GM21825 (cell line): ENCODE measurements at regions not wholly inside any gene's neighbourhood (a gene's known extent, or its start where the extent isn't known, plus 50 kb on each side); places are given as distances from the start of the nearest gene placed in this dataset.
"Not testable (repeated sequence)": the region's sequence is repeated elsewhere in the genome, so short reads cannot be mapped to it uniquely, and the experiment has no call there.

Experiments
- ATAC-seq: cut with Tn5 transposase; IDR thresholded peaks from one replicate; pipeline ENCODE4 v1.9.1; 2021; ENCODE audit warnings: mild to moderate bottlenecking, moderate library complexity; ENCODE audit not compliant: unreplicated experiment

GRCh38 chr9:129418451-129418850, 202.4 kb downstream of the C9orf50 start:
- ATAC-seq = no peak

DNA sequence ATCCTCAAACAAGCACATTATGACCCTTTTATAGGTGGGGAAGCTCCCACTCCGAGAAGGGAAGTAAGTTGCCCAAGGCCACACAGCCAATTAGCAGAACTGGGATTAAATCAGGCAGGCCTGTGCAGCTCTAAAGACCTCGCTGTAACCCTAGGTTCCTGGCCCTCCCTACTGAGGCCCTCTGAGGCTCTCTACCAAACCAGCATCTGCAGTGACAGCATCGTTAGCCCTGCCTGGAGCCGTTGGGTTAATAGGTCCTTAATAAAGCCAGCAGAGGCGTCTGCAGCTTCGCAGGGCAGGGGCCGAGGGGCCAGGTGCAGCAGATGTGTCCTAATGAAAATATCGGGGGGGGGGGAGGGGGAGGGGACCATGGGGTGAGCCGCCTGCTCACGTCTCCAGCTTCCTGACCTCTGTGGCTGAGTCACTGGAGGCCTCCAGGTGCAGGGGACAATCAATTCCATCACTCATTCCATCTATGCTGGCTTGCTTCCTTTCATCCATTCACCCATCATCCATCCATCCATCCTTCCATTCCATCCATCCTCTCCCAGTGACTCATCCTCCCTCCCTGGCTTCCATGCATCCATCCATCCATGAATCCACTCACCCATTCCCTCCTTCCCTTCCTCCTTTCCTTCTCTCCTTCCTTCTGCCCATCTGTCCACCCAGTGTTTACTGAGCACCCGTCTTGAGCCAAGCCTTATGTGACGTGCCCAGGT, 203.9 kb downstream of the C9orf50 start:
- ATAC-seq = no peak

DNA sequence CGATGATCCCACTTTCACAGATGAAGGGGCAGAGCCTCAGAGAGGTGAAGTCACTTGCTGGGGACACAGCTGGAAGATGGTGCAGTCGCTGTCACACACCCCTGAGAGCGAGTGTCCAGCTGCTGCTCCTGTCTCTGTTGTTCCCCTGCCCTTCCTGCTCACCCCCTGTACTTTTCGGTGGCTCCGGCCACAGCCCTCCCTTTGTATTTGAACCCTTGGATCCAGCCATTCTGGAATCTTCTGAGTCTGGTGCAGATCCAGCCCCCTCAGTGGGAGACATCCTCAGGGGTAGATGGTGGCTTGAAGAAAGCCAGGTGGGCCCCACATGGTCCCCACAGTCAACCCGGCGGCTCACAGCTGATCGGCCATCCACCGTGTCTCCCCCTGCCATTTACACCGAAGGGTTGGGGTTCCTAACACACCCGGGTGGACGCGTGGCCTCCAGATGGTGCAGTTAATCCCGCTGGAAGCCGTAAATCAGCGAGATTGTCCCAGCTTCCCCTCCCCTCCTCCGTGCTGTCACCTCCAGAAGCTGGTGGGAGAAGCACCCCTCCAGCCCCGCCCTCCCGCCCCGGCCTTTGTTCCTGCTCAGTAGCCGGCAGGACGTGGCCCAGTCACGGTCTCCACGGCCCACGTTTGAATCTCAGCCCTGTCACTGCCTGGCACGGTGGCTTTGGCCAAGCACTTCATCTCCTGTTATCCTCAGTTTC, 204.8 kb downstream of the C9orf50 start:
- ATAC-seq = no peak

DNA sequence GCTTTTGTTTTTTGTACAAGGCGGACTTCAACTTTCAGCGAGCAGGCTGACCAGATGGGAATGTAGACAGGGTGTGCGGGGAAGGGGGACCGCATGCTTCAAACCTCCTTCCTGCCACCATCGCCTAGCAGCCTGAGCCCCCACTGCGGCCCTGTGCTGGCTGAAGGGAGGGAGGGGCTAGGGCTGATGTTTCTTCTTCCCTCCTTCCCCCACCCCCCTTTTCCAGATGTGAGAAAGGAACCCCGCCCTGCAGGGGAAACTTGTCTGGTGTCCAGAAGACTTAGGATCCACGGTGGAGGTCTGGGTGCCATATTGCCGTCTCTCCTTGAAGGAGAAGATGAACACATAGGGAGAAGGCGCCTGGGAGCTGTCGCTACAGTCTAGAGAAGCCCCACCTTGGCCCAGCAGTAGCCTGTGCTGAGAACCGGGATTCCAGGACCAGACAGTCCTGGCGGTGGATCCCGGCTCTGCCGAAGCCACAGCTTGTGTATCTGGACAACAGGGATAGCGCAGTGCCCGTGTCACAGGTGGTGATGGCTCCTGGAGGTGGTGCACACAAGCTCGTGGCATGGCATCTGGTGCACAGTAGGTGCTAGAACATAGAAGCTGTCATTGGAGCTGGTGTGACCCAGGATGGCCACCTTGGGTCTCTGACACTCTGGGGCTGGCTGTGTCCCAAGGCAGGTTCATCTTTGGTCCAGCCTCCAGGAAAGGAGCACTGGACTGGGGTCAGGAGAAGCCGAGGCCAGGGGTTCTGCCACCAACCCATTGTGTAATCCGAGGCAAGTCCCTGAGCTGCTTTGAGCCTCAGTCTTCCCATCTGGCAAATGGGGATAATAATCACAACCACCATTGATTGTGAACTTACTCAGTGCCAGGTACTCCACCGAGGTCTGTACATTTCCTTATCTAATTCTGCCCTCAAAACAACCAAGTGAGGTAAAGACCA, 205.6 kb downstream of the C9orf50 start:
- ATAC-seq = no peak

DNA sequence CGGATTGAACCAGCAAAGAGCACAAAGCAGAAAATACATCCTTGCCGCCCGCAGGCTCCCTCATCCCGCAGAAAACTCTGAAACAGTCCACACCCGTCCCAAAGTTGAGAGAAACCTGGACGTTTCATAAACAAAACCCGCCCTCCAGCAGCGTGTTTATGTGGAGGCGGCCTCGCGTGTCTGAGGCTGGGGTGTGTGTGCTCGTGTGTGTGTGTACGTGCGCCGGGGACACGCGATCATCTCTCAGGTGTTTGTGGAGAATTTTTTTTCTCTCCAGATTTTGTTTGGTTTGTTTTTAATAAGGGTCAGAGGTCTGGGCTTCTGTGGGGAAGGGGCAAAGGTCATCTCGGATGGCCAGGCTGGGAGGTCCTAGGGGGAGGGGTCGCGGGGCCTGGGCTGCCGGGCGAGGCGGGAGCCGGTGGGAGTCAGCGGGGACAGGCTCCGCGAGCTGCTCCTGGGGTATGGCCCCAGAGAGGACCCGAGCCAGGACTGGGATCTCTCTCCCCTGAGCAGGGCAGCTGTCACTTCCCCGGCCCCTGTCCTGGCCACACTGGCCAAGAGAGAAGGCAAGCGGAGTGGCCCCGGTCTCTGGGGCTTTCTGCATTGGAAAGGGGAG, 206.4 kb downstream of the C9orf50 start:
- ATAC-seq = no peak

DNA sequence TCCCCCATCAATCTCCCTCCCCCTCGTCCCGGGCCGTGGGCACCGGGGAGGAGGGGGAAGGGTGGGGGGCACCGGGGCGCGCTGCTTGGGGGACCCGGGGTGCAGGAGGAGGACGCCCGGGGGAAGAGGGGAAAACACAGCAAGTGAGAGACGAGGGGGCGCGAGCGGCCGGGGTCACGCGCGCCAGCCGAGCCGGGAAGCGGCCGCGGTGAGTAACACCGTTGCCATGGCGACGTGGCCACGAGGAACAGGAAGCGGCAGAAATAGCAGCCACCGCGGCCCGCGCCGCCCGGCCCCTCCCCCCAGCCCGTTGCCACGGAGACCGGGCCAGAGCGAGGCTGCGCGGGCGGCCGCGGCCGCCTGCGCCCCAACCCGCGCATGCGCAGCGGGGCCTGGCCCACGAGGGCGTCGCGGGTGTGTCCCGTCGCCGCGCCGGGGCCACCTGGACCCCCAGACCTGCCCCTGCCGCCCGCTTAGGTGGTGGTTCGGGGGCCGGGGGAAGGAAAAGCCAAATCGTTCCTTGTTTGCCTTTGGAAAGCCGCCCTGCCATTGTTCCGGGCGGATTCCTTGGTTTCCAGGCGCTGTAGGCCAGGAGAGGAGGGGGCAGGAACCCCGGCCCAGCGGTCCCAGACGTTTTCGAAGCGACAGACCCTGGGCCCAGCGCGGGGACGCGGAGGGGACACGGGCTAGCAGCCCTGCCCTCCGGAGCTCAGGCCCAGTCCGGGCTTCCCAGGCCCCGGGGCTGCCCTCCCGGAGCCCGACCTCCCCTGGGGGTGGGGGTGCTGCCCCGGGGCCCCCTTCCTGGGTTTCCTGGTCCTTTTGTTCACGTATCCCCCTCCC, 207.1 kb downstream of the C9orf50 start:
- peak; percentile 77 for ATAC-seq

DNA sequence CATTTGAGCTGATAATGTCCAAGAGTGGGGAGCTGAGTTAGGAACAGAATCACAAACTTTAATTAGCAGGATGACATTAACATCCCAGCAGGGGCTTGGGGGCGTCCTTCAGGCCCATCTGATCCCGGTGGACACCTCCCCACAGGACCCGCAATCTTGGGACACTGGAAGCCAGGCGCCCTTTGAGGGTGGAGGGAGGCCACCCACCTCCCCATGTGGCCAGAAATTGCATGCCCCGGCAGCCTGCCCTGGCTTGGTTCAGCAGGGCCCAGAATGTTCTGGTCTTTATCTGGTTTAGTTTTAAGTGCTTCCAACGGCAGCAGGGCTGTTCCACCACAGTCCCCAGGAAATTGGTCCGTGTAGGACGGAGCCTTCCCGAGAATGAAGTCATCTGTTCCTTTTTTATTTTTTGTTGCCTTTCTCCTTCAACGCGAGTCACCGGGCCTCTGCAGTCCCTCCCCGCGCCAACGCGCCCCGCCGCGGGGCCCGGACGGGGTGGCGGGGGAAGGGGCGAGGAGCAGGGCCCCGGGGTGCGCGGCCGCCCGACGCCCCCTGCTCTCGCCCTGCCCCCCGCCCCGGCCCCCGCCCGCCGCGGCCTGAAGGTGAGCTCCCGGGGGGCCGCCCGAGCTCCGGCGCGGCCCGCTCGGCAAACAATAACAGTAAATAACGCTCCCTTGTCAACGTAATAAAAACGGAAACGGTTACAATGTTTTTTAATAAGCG, 207.9 kb downstream of the C9orf50 start:
- ATAC-seq = peak; percentile 29

DNA sequence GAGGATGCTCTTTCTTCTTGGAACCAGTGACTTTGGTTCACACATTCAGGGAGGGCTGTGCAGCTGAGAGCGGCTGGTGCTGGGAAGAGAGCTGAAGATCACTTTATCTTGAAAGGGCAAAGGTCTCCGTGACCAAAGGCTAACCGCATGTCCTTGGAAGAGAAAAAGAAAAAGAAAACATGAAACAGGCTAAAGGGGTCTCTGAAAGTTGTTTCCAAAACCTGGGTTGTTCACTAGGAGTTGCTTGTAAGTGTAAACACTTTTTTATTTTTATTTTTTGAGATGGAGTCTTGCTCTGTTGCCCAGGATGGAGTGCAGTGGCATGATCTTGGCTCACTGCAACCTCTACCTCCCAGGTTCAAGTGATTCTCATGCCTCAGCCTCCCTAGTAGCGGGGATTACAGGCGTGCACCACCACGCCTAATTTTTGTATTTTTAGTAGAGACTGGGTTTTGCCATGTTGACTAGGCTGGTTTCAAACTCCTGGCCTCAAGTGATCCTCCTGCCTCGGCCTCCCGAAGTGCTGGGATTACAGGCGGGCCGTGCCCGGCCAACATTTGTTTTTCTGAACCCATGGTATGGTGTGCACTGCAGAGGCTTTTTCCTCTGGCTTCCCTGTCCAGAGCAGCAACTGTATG, 208.6 kb downstream of the C9orf50 start:
- ATAC-seq = not testable (repeated sequence)

DNA sequence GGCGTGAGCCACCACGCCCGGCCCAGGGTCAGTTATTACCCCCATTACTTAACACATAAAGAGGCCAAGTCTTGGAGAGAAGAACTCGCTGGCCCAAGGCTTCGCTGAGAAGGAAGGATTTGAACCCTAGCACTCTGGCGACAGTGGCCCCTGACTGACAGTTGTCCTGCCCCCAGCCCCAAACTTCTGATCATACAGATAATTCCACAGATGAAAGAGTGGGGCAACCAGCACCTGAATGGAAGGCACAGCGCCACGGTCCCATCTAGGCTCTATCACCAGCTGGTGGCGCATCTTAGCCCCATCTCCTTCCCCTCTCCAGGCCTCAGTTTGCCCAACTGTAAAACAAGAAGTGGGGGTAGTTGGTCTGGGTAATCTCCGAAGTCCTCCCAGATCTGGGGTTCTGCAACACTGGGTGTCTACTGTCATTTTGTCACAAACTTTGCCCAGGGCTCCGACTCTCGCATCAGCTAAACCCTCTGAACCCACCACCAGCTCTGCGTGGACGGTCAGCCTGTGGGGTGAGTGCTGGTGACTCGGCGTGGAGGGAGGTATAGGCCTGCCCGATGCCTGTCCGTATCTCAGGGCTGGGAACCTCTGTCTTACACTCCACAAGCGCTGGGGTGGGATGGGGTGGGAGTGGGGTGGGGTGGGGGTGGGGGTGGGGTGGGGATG, 209.3 kb downstream of the C9orf50 start:
- no peak for ATAC-seq

DNA sequence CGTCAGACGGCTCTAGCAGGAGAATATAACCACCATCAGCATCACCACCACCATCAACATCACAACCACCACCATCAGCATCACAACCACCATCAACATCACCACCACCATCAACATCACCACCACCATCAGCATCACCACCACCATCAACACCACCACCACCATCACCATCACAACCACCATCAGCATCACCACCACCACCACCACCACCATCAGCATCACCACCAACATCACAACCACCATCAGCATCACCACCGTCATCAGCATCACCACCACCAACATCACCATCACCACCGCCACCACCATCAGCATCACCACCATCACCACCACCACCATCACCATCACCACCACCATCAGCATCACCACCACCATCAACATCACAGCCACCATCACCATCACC, 210.7 kb downstream of the C9orf50 start:
- no peak for ATAC-seq

- no peak for ATAC-seq
Measured at GRCh38 chr9:129408535-129409215, 212.2 kb downstream of the C9orf50 start.

DNA sequence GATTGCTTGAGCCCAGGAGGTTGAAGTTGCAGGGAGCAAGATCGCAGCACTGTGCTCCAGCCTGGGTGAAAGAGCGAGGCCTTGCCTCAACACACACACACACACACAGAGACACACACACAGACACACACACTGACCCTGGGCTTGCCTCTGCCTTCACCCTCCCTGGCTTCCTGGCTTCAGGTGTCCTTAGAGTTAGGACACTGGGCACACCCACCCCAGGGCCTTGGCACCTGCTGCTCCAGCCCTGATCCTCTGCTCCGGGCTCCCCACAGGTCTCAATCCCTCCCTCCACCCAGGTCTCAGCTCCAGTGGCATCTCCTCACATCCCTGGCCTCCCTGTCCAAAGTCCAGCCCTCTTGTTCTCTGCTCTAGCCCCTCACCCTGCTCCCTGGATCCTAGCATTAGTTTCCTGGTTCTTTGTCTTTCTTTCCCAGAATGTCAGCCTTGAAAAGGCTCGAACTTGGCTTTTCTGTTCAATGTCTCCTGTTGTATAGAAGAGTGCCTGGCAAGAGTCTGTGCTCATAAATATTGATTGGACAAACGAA, 212.9 kb downstream of the C9orf50 start:
- ATAC-seq = no peak

DNA sequence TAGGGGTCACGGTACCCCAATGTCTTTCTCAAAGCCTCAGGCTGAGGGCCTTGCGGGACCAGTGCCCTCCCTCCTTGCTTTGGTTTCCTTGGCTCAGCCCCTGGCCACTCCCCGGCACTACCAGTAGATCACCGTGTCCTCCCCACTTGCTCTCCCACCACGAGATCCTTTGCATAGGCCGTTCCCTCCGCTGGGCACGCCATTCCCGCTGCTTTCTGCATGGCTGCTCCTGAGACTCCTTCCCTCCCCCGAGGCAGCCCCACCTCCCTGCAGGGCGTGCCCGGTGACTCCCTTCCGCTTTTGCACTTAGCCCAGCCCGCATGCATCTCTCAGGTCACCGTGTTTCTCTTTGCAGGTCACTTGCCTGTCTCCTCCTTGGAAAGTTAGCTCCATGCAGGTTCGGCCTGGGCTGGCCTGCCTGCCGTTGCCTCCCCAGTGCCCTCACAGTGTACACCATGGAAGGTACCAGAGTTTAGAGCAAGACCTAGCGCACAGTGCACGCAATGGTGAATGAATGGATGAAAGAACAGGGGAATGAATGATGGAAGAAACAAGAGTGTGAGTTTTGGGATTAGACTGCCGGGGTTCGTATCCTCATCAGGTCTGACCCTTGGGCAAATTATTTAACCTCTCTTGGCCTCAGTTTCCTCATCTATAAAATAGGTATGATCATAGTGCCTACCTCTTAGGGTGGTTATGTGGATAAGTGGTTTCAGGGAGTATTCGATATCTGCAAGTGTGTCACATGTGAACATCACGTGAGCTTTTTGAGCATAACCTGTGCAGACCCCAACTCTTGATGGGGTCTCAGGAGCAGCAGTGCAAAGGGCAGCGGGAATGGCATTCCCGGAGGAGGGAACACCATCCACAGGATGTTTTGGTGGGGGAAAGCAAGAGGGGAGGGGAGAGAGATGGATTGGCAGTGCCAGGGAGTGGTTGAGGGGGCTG, 214.3 kb downstream of the C9orf50 start:
- no peak for ATAC-seq

DNA sequence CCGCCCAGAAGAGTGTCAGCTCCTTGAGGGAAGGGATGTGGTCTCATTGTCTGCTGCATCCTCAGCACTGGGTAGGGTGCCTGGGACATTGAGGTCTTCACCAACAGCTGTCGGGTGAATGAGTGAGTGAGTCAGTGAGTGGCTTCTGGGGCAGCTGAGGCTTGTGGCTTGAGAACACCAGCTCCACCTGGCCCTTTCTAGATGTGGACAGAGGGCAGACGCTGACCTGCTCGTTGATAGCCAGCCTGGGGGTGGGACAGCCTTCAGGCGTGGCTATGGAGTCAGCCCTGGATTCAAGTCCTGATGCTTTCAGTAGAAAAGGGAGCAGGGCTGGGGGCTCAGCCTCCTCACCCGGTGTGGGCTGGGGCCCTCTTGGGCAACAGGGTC, 215.1 kb downstream of the C9orf50 start:
- ATAC-seq = no peak

GRCh38 chr9:129405089-129405826, 215.6 kb downstream of the C9orf50 start:
- ATAC-seq = no peak

GRCh38 chr9:129404621-129405020, 216.3 kb downstream of the C9orf50 start:
- ATAC-seq = no peak
